ENCODE measurements at regions not wholly inside any gene's neighbourhood (a gene's known extent, or its start where the extent isn't known, plus 50 kb on each side); places are given as distances from the start of the nearest gene placed in this dataset.

GRCh38 chr21:24118738-24119459 lies 1488.4 kb downstream of the MRPL39 start:
- no peak for TF ChIP-seq EZH2 (IDR thresholded peaks at IDR 0.05; ENCODE audit: low read length)
- TF ChIP-seq CTCF (optimal IDR thresholded peaks at IDR 0.05 in 1 of 3, IDR thresholded peaks at IDR 0.05 in 1 of 3, conservative IDR thresholded peaks at IDR 0.05 in 1 of 3; ENCODE audit: extremely low read depth in 1 of 3, insufficient read depth in 2 of 3, low read length in 3 of 3) = no peak

All from keratinocyte (primary cell).